Cardiac muscle cell (in vitro differentiated cells and primary cell): ENCODE measurements at regions not wholly inside any gene's neighbourhood (a gene's known extent, or its start where the extent isn't known, plus 50 kb on each side); places are given as distances from the start of the nearest gene placed in this dataset.
"Not testable (repeated sequence)": the region's sequence is repeated elsewhere in the genome, so short reads cannot be mapped to it uniquely, and the experiment has no call there.

Experiments
- DNase-seq, 2 donors: peaks; one replicate each; pipeline versions ENCODE4 v3.0.0 to v3.0.0-alpha.2; 2010 to 2017; ENCODE audit warnings: low read depth in 1 of 2, low spot score in 1 of 2
- H3K27ac ChIP-seq: fragments of 200-600 bp; sonication (generic); 2 replicates; pipeline ENCODE4 v1.5.1; 2016
- H3K27me3 ChIP-seq: fragments of 200-600 bp; sonication (generic); 2 replicates; pipeline ENCODE4 v1.6.0; 2016; ENCODE audit warnings: control low read depth
- H3K36me3 ChIP-seq: fragments of 200-600 bp; sonication (generic); 2 replicates; pipeline ENCODE4 v1.5.1; 2016; ENCODE audit warnings: control low read depth
- H3K4me1 ChIP-seq: fragments of 200-600 bp; sonication (generic); 2 replicates; pipeline ENCODE4 v1.8.1; 2017; ENCODE audit warnings: low read depth, mild to moderate bottlenecking, mixed run types
- H3K4me3 ChIP-seq: fragments of 200-600 bp; sonication (generic); 2 replicates; pipeline ENCODE4 v1.5.1; 2016; ENCODE audit warnings: mild to moderate bottlenecking
- H3K9me3 ChIP-seq: fragments of 200-600 bp; sonication (generic); 2 replicates; pipeline ENCODE4 v1.5.1; 2017; ENCODE audit warnings: low read depth, mild to moderate bottlenecking, control low read depth
- TF ChIP-seq, protein P1 (sequence below): IDR thresholded peaks from 2 replicates; pipeline ENCODE4 v1.5.1; 2012; ENCODE audit warnings: low read depth, mild to moderate bottlenecking, low read length

DNA sequence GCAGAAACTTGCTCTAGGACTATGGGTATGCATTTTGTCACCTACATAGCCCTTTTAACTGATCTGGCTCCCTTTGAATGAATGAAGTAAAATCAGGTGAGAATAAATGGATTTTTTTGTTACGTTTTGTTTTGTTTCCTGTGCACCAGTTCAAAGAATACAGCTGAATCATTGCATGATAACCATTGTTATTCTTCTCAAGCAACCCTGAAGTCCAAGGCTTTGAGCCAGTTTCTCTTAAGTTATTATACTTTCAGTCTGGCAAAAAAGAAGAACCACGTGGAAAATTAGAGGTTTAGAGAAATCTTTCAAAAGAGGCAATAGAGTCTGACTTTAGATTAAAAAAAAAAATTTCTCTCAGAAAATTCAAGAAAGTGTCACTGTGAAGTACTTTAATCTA, 398.6 kb upstream of the TECRL start:
- Histone ChIP-seq H3K27ac (no peak overlapping the region), H3K4me1 (no peaks in the 10 kb centered on the region), H3K4me3 (no peak overlapping the region), H3K36me3 (no peaks in the 10 kb centered on the region), H3K9me3 (no peaks in the 10 kb centered on the region), H3K27me3 (no peaks in the 10 kb centered on the region)
- no peak for DNase-seq
- TF ChIP-seq, protein P1, sequence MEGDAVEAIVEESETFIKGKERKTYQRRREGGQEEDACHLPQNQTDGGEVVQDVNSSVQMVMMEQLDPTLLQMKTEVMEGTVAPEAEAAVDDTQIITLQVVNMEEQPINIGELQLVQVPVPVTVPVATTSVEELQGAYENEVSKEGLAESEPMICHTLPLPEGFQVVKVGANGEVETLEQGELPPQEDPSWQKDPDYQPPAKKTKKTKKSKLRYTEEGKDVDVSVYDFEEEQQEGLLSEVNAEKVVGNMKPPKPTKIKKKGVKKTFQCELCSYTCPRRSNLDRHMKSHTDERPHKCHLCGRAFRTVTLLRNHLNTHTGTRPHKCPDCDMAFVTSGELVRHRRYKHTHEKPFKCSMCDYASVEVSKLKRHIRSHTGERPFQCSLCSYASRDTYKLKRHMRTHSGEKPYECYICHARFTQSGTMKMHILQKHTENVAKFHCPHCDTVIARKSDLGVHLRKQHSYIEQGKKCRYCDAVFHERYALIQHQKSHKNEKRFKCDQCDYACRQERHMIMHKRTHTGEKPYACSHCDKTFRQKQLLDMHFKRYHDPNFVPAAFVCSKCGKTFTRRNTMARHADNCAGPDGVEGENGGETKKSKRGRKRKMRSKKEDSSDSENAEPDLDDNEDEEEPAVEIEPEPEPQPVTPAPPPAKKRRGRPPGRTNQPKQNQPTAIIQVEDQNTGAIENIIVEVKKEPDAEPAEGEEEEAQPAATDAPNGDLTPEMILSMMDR: no peak

DNA sequence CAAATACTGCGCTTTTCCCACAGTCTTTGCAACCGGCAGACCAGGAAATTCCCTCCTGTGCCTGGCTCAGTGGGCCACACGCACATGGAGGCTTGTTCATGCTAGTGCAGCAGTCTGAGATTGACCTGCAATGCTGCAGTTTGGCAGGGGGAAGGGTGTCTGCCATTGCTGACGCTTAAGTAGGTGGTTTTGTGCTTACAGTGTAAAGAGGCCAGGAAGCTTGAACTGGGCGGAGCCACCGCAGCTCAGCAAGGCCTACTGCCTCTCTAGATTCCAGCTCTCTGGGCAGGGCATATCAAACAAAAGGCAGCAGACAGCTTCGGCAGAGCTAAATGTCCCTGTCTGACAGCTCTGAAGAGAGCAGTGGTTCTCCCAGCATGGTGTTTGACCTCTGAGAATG, 390.5 kb upstream of the TECRL start:
- Histone ChIP-seq H3K27ac (no peak overlapping the region), H3K9me3 (no peaks in the 10 kb centered on the region), H3K4me3 (no peak overlapping the region), H3K36me3 (no peaks in the 10 kb centered on the region), H3K4me1 (no peaks in the 10 kb centered on the region), H3K27me3 (no peaks in the 10 kb centered on the region)
- peak in 1 of 2 donors; percentile 5 for DNase-seq
- TF ChIP-seq, protein P1: no peak

DNA sequence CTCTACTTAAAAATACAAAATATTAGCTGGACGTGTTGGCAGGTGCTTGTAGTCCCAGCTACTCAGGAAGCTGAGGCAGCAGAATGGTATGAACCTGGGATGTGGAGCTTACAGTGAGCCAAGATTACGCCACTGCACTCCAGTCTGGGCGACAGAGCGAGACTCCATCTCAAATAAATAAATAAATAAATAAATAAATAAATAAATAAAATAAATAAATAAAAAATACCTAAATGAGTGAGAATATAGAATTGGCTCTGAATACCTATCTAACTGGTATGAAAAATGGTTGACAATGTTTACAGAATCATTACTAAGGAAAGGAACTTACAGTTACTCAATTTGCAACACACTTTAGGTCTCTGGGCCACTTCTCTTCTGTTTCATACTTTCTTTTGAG, 389.6 kb upstream of the TECRL start:
- H3K4me1 ChIP-seq, H3K4me3 ChIP-seq, H3K36me3 ChIP-seq, H3K27ac ChIP-seq, H3K9me3 ChIP-seq, DNase-seq, H3K27me3 ChIP-seq: not testable (repeated sequence)

DNA sequence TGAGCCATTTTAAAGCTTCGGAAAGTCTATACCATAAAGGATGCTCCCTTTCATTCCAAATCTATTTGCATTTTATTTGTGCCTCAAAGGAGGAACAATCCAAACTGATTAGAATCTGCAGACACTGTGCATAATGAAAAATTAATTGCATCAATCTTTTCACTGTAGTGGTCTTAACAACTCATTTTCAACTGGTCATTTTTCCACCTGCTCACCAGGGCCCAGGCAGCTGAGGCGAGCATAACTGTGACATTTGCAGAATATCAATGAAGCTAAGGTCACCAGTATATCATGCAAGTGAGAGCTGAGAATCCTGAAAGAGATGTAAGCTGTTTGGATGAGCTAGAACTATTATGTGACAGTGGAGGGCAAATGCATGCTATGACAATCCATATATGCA, 387.3 kb upstream of the TECRL start:
- no peaks in the 10 kb centered on the region for H3K9me3 ChIP-seq
- H3K27ac ChIP-seq: no peak overlapping the region
- no peak overlapping the region for H3K4me3 ChIP-seq
- no peaks in the 10 kb centered on the region for H3K27me3 ChIP-seq
- H3K4me1 ChIP-seq: no peaks in the 10 kb centered on the region
- H3K36me3 ChIP-seq: no peaks in the 10 kb centered on the region
- no peak for DNase-seq
- TF ChIP-seq, protein P1: no peak

DNA sequence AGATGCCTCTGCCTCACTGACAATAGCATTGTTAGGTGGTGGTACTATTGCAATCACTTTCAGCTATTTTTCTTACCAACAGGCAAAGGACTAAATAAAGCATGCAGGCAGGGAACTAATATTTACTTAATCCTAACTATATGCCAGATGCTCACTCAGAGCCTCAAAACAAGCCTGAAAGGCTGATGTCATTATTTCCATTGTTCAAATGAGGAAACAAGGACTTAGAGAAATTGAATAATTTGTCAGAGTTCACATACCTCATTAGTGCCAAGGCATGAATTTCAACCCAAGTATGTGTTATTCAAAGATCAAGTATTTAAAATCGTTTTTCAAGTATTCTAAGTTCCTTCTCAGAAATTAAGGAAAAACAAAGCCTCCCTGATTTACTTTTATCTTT, 374.9 kb upstream of the TECRL start:
- Histone ChIP-seq H3K27me3 (no peaks in the 10 kb centered on the region), H3K36me3 (no peaks in the 10 kb centered on the region), H3K4me1 (no peaks in the 10 kb centered on the region), H3K4me3 (no peak overlapping the region), H3K27ac (no peak overlapping the region), H3K9me3 (no peaks in the 10 kb centered on the region)
- no peak for DNase-seq
- TF ChIP-seq, protein P1: no peak

DNA sequence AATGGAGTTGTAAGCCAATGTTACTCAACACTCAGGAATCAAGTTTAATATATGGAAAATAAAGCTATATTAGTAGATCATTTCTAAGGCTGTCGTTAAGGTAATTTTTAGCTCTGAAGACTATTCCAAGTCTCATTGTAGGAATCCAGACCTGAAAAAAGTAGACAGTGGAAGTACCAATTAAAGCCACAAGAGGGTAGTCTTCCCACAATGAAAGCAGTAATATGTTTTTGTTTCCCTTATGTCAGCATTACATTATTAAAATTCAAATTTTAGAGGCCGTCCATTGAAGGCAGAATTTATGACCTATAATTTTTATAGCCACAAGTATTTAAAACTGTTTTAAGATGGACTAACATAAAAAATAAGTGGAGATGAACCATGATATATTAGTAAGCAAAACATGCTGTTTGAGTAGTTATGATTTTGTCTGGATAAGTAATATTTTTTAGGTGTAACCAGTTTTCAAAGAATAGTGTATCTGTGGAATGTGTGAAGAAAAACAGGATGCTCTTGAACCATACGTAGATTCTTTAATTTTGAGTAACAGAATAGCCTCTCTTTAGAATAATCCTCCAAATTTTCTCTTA, 372.6 kb upstream of the TECRL start:
- Histone ChIP-seq H3K4me3 (no peak overlapping the region), H3K9me3 (no peaks in the 10 kb centered on the region), H3K4me1 (no peaks in the 10 kb centered on the region), H3K27me3 (no peaks in the 10 kb centered on the region), H3K27ac (no peak overlapping the region), H3K36me3 (no peaks in the 10 kb centered on the region)
- DNase-seq: peak; percentile 26 to 35
- TF ChIP-seq, protein P1: peak; percentile 61
